ENCODE measurements at regions not wholly inside any gene's neighbourhood (a gene's known extent, or its start where the extent isn't known, plus 50 kb on each side); places are given as distances from the start of the nearest gene placed in this dataset.

DNA sequence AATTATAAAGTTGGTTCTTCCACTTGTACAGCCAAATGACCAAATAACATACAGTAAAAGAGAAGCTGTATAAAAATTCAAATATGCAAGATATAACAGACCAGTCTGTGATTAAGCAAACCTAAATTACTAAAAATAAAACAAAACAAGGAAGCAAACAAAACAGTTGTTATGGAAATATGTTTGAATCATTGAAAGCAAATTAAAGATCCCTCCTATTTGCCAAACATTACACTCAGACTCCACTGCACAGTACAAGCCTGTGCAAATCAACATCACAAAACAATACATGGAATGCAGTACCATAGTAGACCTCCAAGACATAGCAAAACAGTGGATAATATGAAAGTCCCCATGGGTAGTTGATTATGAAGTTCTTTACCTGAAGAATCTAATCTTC lies 288.1 kb upstream of the PTGER4 start:
- TF ChIP-seq SPI1 (IDR thresholded peaks at IDR 0.05; ENCODE audit: low read depth, low read length) (no peak), POLR2A (IDR thresholded peaks at IDR 0.05; ENCODE audit: low read depth, low read length) (no peak), POU2F2 (IDR thresholded peaks at IDR 0.05; ENCODE audit: low read depth, low read length) (no peak), TAF1 (IDR thresholded peaks at IDR 0.05; ENCODE audit: low read depth, low read length) (no peak), POLR2AphosphoS5 (IDR thresholded peaks at IDR 0.05; ENCODE audit: low read depth, low read length) (no peak), PAX5 (IDR thresholded peaks at IDR 0.05; ENCODE audit: insufficient read depth, low read length, severe bottlenecking) (no peak)
- FAIRE-seq (no peak), DNase-seq (ENCODE audit: insufficient read length, low spot score) (no peak)

- no peak for TF ChIP-seq POLR2A (IDR thresholded peaks at IDR 0.05; ENCODE audit: low read depth, low read length)
- no peak for TF ChIP-seq POU2F2 (IDR thresholded peaks at IDR 0.05; ENCODE audit: low read depth, low read length)
- TF ChIP-seq TAF1 (IDR thresholded peaks at IDR 0.05; ENCODE audit: low read depth, low read length): no peak
- no peak for TF ChIP-seq PAX5 (IDR thresholded peaks at IDR 0.05; ENCODE audit: insufficient read depth, low read length, severe bottlenecking)
- TF ChIP-seq POLR2AphosphoS5 (IDR thresholded peaks at IDR 0.05; ENCODE audit: low read depth, low read length): no peak
- TF ChIP-seq SPI1 (IDR thresholded peaks at IDR 0.05; ENCODE audit: low read depth, low read length): no peak
- no peak for FAIRE-seq
- no peak for DNase-seq (ENCODE audit: insufficient read length, low spot score)
Measured at GRCh38 chr5:40390281-40391149, 289.2 kb upstream of the PTGER4 start.

DNA sequence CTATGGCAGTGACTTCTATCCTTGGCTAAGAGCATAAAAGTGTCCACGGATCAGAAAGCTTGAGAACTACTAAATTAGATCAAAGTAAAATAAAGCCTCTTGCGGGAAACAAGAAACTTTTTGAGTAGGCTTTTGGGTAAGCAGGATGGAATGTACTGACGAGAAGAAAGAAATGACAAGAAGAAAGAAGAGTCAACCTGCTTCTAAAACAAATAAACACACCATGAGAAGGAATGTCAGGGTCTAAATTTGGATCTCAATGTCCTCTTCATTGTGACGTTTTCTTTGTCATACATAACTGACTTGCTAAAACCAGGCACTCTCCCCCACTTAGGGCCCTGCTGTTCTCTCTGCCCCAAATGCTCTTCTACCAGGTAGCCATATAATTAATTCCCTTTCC lies 290.1 kb upstream of the PTGER4 start:
- TF ChIP-seq POLR2AphosphoS5 (IDR thresholded peaks at IDR 0.05; ENCODE audit: low read depth, low read length) (no peak), POU2F2 (IDR thresholded peaks at IDR 0.05; ENCODE audit: low read depth, low read length) (no peak), PAX5 (IDR thresholded peaks at IDR 0.05; ENCODE audit: insufficient read depth, low read length, severe bottlenecking) (no peak), TAF1 (IDR thresholded peaks at IDR 0.05; ENCODE audit: low read depth, low read length) (no peak), POLR2A (IDR thresholded peaks at IDR 0.05; ENCODE audit: low read depth, low read length) (no peak), SPI1 (IDR thresholded peaks at IDR 0.05; ENCODE audit: low read depth, low read length) (no peak)
- no peak for FAIRE-seq
- DNase-seq (ENCODE audit: insufficient read length, low spot score): no peak

GRCh38 chr5:40386289-40386688 lies 293.4 kb upstream of the PTGER4 start:
- TF ChIP-seq PAX5 (IDR thresholded peaks at IDR 0.05; ENCODE audit: insufficient read depth, low read length, severe bottlenecking) (no peak), POU2F2 (IDR thresholded peaks at IDR 0.05; ENCODE audit: low read depth, low read length) (peak; percentile 72; the same call in 1 of the 2 replicates)
- FAIRE-seq: peak; percentile 51
- DNase-seq (ENCODE audit: insufficient read length, low spot score): no peak

GRCh38 chr5:40385544-40385943 lies 294.2 kb upstream of the PTGER4 start:
- TF ChIP-seq POLR2A (IDR thresholded peaks at IDR 0.05; ENCODE audit: low read depth, low read length) (no peak), TAF1 (IDR thresholded peaks at IDR 0.05; ENCODE audit: low read depth, low read length) (no peak), POLR2AphosphoS5 (IDR thresholded peaks at IDR 0.05; ENCODE audit: low read depth, low read length) (no peak), POU2F2 (IDR thresholded peaks at IDR 0.05; ENCODE audit: low read depth, low read length) (no peak), PAX5 (IDR thresholded peaks at IDR 0.05; ENCODE audit: insufficient read depth, low read length, severe bottlenecking) (no peak), SPI1 (IDR thresholded peaks at IDR 0.05; ENCODE audit: low read depth, low read length) (no peak)
- FAIRE-seq: peak; percentile 38
- DNase-seq (ENCODE audit: insufficient read length, low spot score): no peak

DNA sequence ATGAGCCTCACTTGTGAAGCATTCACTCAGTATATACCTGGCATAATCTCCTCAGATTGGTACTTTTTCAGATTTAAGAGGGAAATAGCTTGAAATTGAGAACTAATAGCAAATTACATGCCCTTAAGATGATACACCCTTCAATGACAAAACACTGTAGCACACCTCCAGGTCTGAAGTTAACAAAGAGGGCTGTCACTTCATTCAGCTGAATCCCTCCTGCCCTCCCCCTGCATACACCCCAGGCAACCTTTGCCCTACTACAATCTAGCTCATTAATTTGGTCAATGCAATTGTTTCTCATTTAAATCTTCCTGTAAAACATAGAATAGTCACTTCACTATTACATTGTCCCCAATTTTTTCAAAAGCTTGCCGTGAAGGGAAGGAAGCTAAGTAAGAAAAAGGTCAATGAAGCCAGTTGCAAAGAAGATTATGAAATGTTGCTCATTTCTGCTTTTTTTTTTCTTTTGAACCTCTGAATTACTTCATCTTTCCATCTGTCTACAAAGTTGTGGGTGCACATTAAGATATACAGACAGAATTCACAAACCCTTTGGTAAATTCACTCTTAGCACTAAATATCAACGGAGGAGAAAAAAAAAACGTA lies 294.8 kb upstream of the PTGER4 start:
- no peak for TF ChIP-seq POU2F2 (IDR thresholded peaks at IDR 0.05; ENCODE audit: low read depth, low read length)
- no peak for TF ChIP-seq TAF1 (IDR thresholded peaks at IDR 0.05; ENCODE audit: low read depth, low read length)
- TF ChIP-seq SPI1 (IDR thresholded peaks at IDR 0.05; ENCODE audit: low read depth, low read length): peak; percentile 46
- TF ChIP-seq POLR2AphosphoS5 (IDR thresholded peaks at IDR 0.05; ENCODE audit: low read depth, low read length): no peak
- TF ChIP-seq POLR2A (IDR thresholded peaks at IDR 0.05; ENCODE audit: low read depth, low read length): no peak
- TF ChIP-seq PAX5 (IDR thresholded peaks at IDR 0.05; ENCODE audit: insufficient read depth, low read length, severe bottlenecking): no peak
- no peak for DNase-seq (ENCODE audit: insufficient read length, low spot score)
- no peak for FAIRE-seq

DNA sequence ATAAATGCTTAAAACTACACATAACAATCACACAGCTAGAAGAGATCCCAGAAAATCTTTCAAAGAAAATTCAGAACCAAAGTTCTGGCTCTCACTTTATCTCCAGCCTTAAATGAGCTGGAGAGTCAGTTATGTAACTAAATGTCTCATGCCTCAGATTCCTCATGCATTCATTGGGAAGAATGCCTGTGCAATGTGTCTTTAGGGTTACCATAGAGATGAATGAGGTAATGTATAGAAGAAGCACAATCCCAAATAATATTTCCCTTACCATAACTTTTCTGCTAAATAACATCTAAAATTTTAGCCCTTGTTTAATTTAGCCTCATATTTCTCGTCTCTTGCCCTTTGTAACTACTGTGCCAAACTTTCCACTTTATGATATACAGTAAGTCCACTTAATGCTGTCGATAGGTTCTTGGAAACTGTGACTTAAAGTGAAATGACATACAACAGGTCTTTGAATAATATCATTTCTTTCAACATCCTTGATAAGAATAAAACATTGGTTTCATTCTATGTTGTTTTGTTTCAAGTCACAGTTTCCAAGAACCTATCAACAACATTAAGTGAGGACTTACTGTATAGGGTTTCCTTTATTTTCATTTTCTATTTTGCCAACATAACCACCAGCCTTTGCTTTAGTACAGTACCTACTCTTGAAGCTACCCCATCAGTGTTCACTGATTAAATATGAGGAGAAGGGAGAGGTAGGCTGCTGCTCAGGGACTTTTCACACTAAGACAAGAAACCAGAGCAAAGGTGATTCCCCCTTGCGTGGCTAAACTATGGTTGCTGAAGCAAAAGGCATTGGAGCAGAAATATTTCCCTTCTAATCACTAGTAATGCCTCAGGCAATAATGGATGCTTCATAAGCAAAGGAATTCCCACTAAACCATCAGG lies 295.7 kb upstream of the PTGER4 start:
- DNase-seq (ENCODE audit: insufficient read length, low spot score) (no peak), FAIRE-seq (peak; percentile 69)
- TF ChIP-seq POU2F2 (IDR thresholded peaks at IDR 0.05; ENCODE audit: low read depth, low read length) (no peak), SPI1 (IDR thresholded peaks at IDR 0.05; ENCODE audit: low read depth, low read length) (no peak), PAX5 (IDR thresholded peaks at IDR 0.05; ENCODE audit: insufficient read depth, low read length, severe bottlenecking) (no peak), POLR2AphosphoS5 (IDR thresholded peaks at IDR 0.05; ENCODE audit: low read depth, low read length) (no peak)

GRCh38 chr5:40381676-40382363 lies 297.9 kb upstream of the PTGER4 start:
- TF ChIP-seq TAF1 (IDR thresholded peaks at IDR 0.05; ENCODE audit: low read depth, low read length): no peak
- TF ChIP-seq PAX5 (IDR thresholded peaks at IDR 0.05; ENCODE audit: insufficient read depth, low read length, severe bottlenecking): no peak
- TF ChIP-seq POLR2AphosphoS5 (IDR thresholded peaks at IDR 0.05; ENCODE audit: low read depth, low read length): no peak
- TF ChIP-seq SPI1 (IDR thresholded peaks at IDR 0.05; ENCODE audit: low read depth, low read length): no peak
- no peak for TF ChIP-seq POU2F2 (IDR thresholded peaks at IDR 0.05; ENCODE audit: low read depth, low read length)
- FAIRE-seq: no peak
- DNase-seq (ENCODE audit: insufficient read length, low spot score): no peak

Data from GM12891 (cell line).